ENCODE measurements at regions not wholly inside any gene's neighbourhood (a gene's known extent, or its start where the extent isn't known, plus 50 kb on each side); places are given as distances from the start of the nearest gene placed in this dataset.

- TF ChIP-seq POLR2AphosphoS5 (IDR thresholded peaks at IDR 0.05; ENCODE audit: insufficient read depth in 1 of 2, low read depth in 1 of 2) (no peak), CTCF (IDR thresholded peaks at IDR 0.05) (no peak)
These were observed 97.2 kb downstream of the VAPA start for GRCh38 chr18:10011061-10011460.
